ENCODE measurements at regions not wholly inside any gene's neighbourhood (a gene's known extent, or its start where the extent isn't known, plus 50 kb on each side); places are given as distances from the start of the nearest gene placed in this dataset.

DNA sequence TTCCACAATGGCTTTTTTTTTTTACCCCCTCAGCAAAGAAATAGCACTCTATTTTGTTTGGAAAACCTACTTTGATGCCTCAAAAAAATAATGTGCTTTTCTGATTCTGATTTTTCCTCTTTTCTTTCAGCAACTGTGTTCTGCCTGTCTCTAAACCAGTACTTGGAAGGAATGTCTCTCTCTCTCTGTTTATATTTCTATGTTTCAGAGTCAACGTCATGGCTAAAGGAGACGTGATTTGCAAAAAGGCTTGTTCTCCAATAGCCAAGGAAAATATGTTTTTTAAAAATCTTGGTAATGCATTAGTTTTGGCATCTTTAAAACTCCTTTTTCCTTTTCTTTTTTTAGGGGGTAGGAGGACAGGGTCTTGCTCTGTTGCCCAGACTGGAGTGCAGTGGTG lies 56.0 kb upstream of the SDK1 start:
- WGBS, 4 donors: 51 to 67% (median 61%) methylated on average over 2 of the region's 2 CpGs
- TF ChIP-seq CTCF (IDR thresholded peaks at IDR 0.05): no peak
- TF ChIP-seq POLR2A (IDR thresholded peaks at IDR 0.05): no peak
- DNase-seq: no peak
- Histone ChIP-seq H3K27ac (no peak overlapping the region), H3K4me3 (no peak overlapping the region), H3K9me3 (replicated peaks in 1 of 3) (no peaks in the 10 kb centered on the region), H3K36me3 (replicated peaks in 1 of 2) (no peaks in the 10 kb centered on the region), H3K4me1 (replicated peaks in 1 of 2) (no peaks in the 10 kb centered on the region), H3K27me3 (no peaks in the 10 kb centered on the region)
- intact Hi-C loops (cut with DNase I): no loop called here

DNA sequence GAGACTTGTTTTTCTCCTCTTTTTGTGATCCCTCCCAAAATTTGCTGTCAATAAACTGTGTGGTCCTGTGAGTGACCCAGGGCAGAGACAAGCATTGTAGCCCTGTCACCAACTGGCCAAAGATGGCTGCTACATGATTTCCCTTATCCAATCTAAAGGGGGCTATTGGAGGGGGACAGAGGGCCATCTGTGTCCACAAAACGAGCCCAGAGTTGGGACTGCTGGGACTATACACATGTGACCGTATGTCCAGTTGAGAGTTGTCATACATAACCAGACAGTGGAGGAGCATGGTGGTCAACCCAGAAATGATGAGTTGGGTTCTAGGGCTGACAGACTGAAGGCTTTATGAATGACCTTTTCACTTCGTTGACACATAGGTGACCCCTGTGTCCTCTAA lies 55.3 kb upstream of the SDK1 start:
- Histone ChIP-seq H3K27ac (no peak overlapping the region), H3K27me3 (no peaks in the 10 kb centered on the region), H3K36me3 (replicated peaks in 1 of 2) (no peaks in the 10 kb centered on the region), H3K9me3 (replicated peaks in 1 of 3) (no peaks in the 10 kb centered on the region), H3K4me1 (replicated peaks in 1 of 2) (no peaks in the 10 kb centered on the region), H3K4me3 (no peak overlapping the region)
- intact Hi-C loops (cut with DNase I): no loop called here
- TF ChIP-seq POLR2A (IDR thresholded peaks at IDR 0.05): no peak
- no peak for TF ChIP-seq CTCF (IDR thresholded peaks at IDR 0.05)
- DNase-seq: no peak
- 69 to 79% (median 72%) methylated on average over 2 to 3 of the region's 3 CpGs for whole genome bisulfite sequencing, 4 donors

GRCh38 chr7:3246127-3246526 lies 54.9 kb upstream of the SDK1 start:
- Histone ChIP-seq H3K9me3 (replicated peaks in 1 of 3) (no peaks in the 10 kb centered on the region), H3K4me3 (no peak overlapping the region), H3K27me3 (no peaks in the 10 kb centered on the region), H3K4me1 (replicated peaks in 1 of 2) (no peaks in the 10 kb centered on the region), H3K27ac (no peak overlapping the region), H3K36me3 (replicated peaks in 1 of 2) (no peaks in the 10 kb centered on the region)
- TF ChIP-seq CTCF (IDR thresholded peaks at IDR 0.05): no peak
- no peak for TF ChIP-seq POLR2A (IDR thresholded peaks at IDR 0.05)
- intact Hi-C loops (cut with DNase I): no loop called here
- DNase-seq: no peak
- 67 to 84% (median 72%) methylated on average over 1 to 3 of the region's 3 CpGs for WGBS, 4 donors

DNA sequence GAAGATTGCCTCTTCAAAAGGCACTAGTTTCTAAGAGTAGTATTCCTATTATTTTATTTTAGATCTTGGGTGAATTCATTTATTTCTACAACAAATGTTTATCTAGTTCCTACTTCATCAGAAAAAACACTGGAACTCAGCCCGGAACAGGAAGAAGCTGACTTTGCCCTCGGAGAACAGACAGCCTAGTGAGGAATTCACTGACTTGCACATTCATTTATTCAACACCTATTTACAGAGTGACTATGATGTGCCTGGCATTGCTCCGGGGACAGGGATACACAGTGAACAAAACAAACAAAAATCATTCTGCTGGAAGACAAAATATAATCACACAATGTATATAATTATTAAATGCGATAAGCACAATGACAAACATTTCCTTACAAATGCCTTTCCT lies 54.4 kb upstream of the SDK1 start:
- Histone ChIP-seq H3K4me3 (no peak overlapping the region), H3K36me3 (replicated peaks in 1 of 2) (no peaks in the 10 kb centered on the region), H3K27me3 (no peaks in the 10 kb centered on the region), H3K4me1 (replicated peaks in 1 of 2) (no peaks in the 10 kb centered on the region), H3K9me3 (replicated peaks in 1 of 3) (no peaks in the 10 kb centered on the region), H3K27ac (no peak overlapping the region)
- intact Hi-C loops (cut with DNase I): no loop called here
- TF ChIP-seq POLR2A (IDR thresholded peaks at IDR 0.05) (no peak), CTCF (IDR thresholded peaks at IDR 0.05) (no peak)
- no peak for DNase-seq
- WGBS, 4 donors: 69 to 84% (median 73%) methylated on average over 4 of the region's 4 CpGs
